Medulla oblongata (tissue), 1 donor: ENCODE measurements at regions not wholly inside any gene's neighbourhood (a gene's known extent, or its start where the extent isn't known, plus 50 kb on each side); places are given as distances from the start of the nearest gene placed in this dataset.
"Not testable (repeated sequence)": the region's sequence is repeated elsewhere in the genome, so short reads cannot be mapped to it uniquely, and the experiment has no call there.

ENCODE experiments used
- DNase-seq: peaks from one replicate; pipeline ENCODE4 v3.0.0-alpha.2; 2015; ENCODE audit errors: extremely low spot score

- DNase-seq, result no peak
Observed at GRCh38 chr3:104234442-104235194, 1132.1 kb upstream of the ALCAM start.

DNA sequence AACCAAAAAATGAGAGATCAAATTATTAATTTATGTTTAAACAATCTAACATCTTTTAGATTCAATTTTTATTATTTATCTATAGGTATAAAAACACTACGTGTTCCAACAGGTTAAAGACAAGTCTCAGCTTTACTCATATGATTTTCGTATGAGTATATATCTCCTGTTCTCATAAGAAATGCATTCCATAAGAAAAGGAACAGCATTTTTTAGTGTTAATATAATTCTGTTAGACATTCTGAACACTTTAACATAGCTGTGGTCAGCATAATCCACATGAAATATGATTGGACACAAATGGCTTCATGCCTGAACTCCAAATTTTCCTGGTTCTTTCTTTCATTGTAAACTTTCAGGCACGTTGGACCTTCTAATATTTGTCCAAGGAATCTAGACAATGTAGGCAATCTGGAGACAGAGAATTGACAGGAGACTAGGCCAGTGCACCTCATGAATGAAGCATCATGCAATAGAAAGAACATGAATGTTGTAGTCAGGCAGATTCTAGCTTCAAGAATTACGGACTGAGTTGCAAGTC is 1122.0 kb upstream of the ALCAM start:
- DNase-seq, result no peak

GRCh38 chr3:104245261-104245660 is 1121.4 kb upstream of the ALCAM start:
- no peak for DNase-seq

DNA sequence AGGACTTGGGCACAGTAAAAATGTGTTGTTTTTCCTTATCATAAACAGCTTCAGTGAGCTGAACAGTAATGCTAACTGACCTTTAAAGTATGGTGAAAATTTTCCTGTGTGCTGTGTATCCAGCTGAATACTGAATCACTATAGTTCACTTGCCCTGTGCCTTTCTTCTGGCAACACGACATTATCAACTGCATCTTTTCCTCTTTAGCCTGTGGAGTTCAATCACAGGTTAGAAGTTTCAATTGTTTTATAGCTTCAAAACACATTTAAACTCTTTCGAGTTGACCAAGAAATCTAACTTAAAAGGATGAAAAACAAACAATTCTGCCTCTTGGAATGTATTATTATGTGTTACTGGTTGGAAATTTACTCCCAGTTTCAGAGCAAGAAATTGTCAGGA is 1120.7 kb upstream of the ALCAM start:
- DNase-seq, result no peak

GRCh38 chr3:104257486-104257885 is 1109.2 kb upstream of the ALCAM start:
- DNase-seq, result no peak

- DNase-seq, result no peak
Observed at GRCh38 chr3:104263477-104263876, 1103.2 kb upstream of the ALCAM start.

DNA sequence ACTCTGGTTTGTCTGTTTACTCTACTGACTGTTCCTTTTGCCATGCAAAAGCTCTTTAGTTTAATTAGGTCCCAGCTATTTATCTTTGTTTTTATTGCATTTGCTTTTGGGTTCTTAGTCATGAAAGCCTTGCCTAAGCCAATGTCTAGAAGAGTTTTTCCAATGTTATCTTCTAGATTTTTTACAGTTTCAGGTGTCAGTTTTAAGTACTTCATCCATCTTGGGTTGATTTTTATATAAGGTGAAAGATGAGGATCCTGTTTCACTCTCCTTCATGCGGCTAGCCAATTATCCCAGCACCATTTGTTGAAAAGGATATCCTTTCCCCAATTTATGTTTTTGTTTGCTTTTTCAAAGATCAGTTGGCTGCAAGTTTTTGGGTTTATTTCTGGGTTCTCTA is 1100.5 kb upstream of the ALCAM start:
- not testable (repeated sequence) for DNase-seq

DNA sequence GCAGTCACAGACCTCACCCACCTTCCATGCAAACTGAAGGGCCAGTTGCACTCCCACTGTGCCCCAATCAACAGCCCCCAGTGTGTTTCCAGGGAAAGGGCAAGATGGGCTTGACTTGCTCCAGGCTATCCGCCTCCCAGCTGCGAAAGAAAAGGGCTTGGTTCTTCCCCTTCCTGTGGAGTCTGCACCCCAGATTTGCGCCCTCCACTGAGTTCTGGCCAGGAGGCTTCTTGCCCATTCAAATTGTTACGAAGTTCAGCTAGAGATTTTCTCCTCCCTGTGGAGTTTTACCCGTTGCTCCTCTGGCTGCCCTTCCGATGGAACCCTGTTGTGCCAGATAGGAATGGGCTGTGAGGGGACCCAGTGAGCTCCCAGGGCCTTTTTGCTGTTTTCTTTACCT is 1096.9 kb upstream of the ALCAM start:
- DNase-seq, result no peak

DNA sequence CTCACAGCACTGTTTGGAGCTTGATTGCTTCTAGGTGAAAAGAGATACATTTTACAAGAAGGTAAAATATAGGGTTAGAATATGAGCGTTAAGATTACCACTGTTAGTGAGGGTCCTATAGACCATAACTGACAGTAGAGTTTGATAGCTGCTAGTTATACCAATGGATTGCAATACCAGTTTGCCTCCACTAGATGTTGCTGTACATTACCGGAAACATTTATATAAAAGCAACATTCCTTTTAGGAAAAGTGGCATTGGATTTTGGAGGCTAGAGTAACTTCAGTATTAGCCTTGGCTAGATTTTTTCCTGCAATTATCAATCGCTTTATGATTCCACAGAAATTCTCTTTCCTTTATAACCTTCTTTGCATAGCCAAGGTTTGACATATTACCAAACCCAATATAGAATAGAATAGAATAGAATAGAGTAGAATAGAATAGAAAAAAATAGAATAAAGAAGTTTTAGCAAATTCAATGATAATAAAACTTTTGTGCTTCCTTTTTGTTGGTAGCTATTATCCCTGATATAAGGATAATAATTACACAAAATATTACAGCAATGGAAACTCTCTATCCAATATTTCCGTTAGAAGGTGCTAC is 1093.6 kb upstream of the ALCAM start:
- peak; percentile 67 for DNase-seq

GRCh38 chr3:104275199-104275598 is 1091.5 kb upstream of the ALCAM start:
- DNase-seq, result no peak

- DNase-seq, result no peak
Observed at GRCh38 chr3:104279617-104280016, 1087.1 kb upstream of the ALCAM start.

- DNase-seq, result no peak
Observed at GRCh38 chr3:104281713-104282112, 1085.0 kb upstream of the ALCAM start.

GRCh38 chr3:104286645-104287044 is 1080.1 kb upstream of the ALCAM start:
- no peak for DNase-seq

- DNase-seq, result peak; percentile 37
Observed at GRCh38 chr3:104291437-104291851, 1075.3 kb upstream of the ALCAM start.

GRCh38 chr3:104291878-104292277 is 1074.8 kb upstream of the ALCAM start:
- peak; percentile 34 for DNase-seq

DNA sequence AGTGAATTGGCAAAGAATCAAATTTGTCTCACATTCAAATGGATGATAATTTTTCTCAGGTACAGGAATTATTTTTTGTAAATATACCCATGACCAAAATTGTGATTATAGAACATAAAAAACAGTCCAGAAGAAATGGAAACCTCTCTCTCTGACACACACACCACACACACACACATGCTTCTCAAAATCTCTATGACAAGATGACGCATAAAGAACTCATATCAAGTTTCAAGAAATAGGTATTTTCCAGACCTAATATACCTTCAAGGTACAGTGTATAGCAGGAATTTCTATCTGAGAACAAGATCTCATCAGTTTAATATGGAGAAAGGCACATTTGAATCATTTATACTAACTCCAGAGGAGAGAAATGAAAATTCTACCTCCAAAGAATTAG is 1069.1 kb upstream of the ALCAM start:
- no peak for DNase-seq

DNA sequence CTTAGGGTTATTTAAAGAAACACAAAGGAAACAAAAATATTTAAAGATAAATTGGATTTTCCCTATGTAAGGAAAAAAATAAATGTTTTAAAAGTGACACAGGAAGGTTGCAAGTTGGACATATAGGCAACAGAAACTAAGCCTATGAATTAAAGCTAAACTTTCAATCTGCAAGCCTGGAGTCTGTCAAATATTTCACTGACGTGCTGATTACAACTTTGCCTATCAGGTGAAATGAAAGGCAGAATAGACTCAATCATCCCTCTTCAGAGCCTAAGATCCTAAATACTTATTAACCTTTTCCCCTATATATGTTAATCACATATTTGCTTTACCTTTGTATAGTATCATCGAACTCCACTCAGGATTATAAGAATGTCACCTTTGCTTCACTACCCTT is 1068.0 kb upstream of the ALCAM start:
- DNase-seq, result no peak

GRCh38 chr3:104316118-104316517 is 1050.6 kb upstream of the ALCAM start:
- DNase-seq, result no peak

DNA sequence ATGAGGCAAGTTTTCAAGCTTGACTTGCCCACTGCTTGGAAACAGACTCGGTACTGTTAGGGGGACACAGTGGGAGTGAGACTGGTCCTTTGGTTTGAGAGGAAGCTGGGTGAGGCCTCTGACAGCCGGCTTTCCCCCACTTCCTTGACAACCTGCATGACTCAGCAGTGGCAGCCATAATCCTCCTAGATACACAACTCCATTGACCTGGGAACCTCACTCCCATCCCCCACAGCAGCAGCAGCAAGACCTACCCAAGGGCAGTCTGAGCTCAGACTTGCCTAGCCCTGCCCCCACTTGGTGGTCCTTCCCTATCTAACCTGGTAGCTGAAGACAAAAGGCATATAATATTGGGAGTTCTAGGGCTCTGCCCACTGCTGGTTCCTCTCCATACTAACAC is 1043.5 kb upstream of the ALCAM start:
- DNase-seq, result no peak

DNA sequence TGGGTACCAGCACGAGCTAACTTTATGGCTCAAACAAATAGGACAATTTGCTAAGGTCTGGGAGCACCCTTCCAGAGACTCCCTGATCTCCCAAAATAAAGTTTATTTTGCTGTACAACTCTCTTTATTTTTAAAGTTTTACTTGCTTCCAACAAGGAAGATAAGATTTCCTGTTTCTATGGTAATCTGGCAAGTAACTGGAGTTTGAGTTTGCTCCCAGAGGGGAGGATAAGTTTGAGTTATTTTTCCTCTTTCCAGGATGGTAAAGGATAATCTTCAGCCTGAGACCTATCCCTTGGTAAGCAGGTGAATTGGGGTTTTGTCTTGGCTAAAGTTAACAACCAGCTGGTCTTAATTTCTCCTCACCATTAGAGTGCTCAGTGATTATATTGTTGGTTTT is 1019.4 kb upstream of the ALCAM start:
- DNase-seq, result no peak

DNA sequence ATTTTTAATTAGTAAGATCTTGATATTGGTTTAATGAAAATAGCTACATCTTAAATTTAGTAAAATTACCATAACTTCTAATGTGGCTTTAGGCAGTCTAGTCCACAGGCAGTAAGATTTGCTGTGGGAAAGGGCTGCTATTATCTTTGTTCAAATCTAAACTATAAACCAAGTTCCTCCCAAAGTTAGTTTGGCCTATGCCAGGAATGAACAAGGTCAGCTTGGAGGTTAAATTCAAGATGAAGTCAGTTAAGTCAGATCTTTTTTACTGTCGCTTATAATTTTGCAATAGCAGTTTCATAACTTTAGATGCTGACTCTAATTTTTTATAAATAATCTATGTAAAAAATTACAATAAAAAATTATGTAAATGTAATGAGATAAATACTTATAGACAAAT is 1016.9 kb upstream of the ALCAM start:
- no peak for DNase-seq

GRCh38 chr3:104353951-104354350 is 1012.8 kb upstream of the ALCAM start:
- DNase-seq, result no peak

GRCh38 chr3:104359546-104359945 is 1007.2 kb upstream of the ALCAM start:
- no peak for DNase-seq
